NT2/D1 (cell line): ENCODE measurements at regions not wholly inside any gene's neighbourhood (a gene's known extent, or its start where the extent isn't known, plus 50 kb on each side); places are given as distances from the start of the nearest gene placed in this dataset.
A peak's percentile ranks its signal among the peaks of the same experiment; 100 is the strongest.

Source experiments
- DNase-seq: peaks from one replicate; pipeline ENCODE4 v3.0.0-alpha.2; 2011; ENCODE audit warnings: low read depth, low spot score
- H3K27me3 ChIP-seq: 2 replicates; pipeline ENCODE4 v1.6.0; 2011; ENCODE audit warnings: mild to moderate bottlenecking; ENCODE audit not compliant: insufficient read length, insufficient read depth
- H3K36me3 ChIP-seq: 2 replicates; pipeline ENCODE4 v1.6.1; 2011; ENCODE audit warnings: mild to moderate bottlenecking, low read length, mixed read lengths; ENCODE audit not compliant: insufficient read depth, insufficient read length
- H3K4me1 ChIP-seq: 2 replicates; pipeline ENCODE4 v1.5.1; 2011; ENCODE audit not compliant: insufficient read depth, insufficient read length
- H3K4me3 ChIP-seq: 2 replicates; pipeline ENCODE4 v1.5.1; 2011; ENCODE audit warnings: low read depth; ENCODE audit not compliant: insufficient read length
- H3K9ac ChIP-seq: 2 replicates; pipeline ENCODE4 v1.6.0; 2011; ENCODE audit warnings: low read depth; ENCODE audit not compliant: insufficient read length
- H3K9me3 ChIP-seq: 2 replicates; pipeline ENCODE4 v1.5.1; 2011; ENCODE audit warnings: mild to moderate bottlenecking, low read length; ENCODE audit not compliant: insufficient read depth
- SUZ12 ChIP-seq: IDR thresholded peaks from 2 replicates; pipeline ENCODE4 v1.6.1; 2011; ENCODE audit not compliant: insufficient read length, insufficient read depth; ENCODE audit errors: extremely low read depth
- YY1 ChIP-seq: IDR thresholded peaks from 2 replicates; pipeline ENCODE4 v1.6.1; 2011; ENCODE audit not compliant: insufficient read length, insufficient read depth
- ZNF274 ChIP-seq: IDR thresholded peaks from 2 replicates; pipeline ENCODE4 v1.6.1; 2011; ENCODE audit warnings: mild to moderate bottlenecking, low read depth, low read length

DNA sequence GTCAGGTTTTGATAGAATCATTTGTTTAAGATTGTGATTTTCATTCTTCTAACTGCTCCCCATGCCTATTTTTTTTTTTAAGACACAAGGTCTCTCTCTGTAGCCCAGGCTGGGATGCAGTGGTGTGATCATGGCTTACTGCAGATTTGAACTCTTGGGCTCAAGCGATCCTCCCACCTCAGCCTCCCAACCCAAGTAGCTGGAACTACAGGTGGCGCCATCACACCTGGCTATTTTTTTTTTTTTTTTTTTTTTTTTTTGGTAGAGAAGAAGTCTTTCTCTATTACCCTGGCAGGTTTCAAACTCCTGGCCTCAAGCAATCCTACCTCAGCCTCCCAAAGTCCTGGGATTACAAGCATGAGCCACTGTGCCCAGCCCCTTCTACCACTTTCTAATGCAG is 223.3 kb downstream of the CBLN1 start:
- no peak for DNase-seq
- Histone ChIP-seq H3K9ac (no peak overlapping the region), H3K36me3 (no peaks in the 10 kb centered on the region), H3K4me1 (peaks cover 7% of the 10 kb centered on the region), H3K27me3 (no peaks in the 10 kb centered on the region), H3K4me3 (no peak overlapping the region), H3K9me3 (no peaks in the 10 kb centered on the region)
- TF ChIP-seq ZNF274 (no peak), YY1 (no peak), SUZ12 (no peak)

GRCh38 chr16:49057936-49058335 is 223.7 kb downstream of the CBLN1 start:
- Histone ChIP-seq H3K9me3 (no peaks in the 10 kb centered on the region), H3K9ac (no peak overlapping the region), H3K4me1 (peaks cover 7% of the 10 kb centered on the region), H3K27me3 (no peaks in the 10 kb centered on the region), H3K36me3 (no peaks in the 10 kb centered on the region), H3K4me3 (no peak overlapping the region)
- no peak for DNase-seq
- TF ChIP-seq ZNF274 (no peak), SUZ12 (no peak), YY1 (no peak)

- Histone ChIP-seq H3K4me1 (peaks cover 9% of the 10 kb centered on the region), H3K27me3 (no peaks in the 10 kb centered on the region), H3K9me3 (no peaks in the 10 kb centered on the region), H3K4me3 (no peak overlapping the region), H3K36me3 (no peaks in the 10 kb centered on the region), H3K9ac (no peak overlapping the region)
- no peak for DNase-seq
- no peak for TF ChIP-seq YY1
- no peak for TF ChIP-seq SUZ12
- no peak for TF ChIP-seq ZNF274
Measured at GRCh38 chr16:49057391-49057790, 224.2 kb downstream of the CBLN1 start.

DNA sequence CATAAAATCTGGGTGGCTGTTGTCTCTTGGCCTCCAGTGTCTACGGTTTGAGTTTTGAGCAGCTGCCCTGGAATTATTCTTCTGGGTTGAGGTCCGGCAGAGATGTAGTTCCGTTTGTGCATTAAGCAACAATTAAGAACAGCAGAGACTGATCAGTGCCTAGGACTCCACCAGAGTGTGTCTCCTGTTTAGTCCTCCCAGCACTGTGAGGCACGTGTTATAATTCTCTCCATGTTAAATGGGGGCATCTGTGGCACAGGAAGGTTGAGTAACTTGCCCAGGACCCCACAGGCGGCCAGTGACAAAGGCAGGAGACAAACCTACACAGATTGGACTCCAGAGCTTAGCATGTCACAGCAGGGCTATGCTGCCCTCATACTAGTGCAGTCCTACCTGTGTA is 225.1 kb downstream of the CBLN1 start:
- peaks cover 9% of the 10 kb centered on the region for H3K4me1 ChIP-seq
- no peak overlapping the region for H3K4me3 ChIP-seq
- DNase-seq = no peak
- H3K27me3 ChIP-seq = no peaks in the 10 kb centered on the region
- H3K9me3 ChIP-seq = no peaks in the 10 kb centered on the region
- TF ChIP-seq ZNF274 (no peak), YY1 (no peak)
- no peak overlapping the region for H3K9ac ChIP-seq
- H3K36me3 ChIP-seq = no peaks in the 10 kb centered on the region

DNA sequence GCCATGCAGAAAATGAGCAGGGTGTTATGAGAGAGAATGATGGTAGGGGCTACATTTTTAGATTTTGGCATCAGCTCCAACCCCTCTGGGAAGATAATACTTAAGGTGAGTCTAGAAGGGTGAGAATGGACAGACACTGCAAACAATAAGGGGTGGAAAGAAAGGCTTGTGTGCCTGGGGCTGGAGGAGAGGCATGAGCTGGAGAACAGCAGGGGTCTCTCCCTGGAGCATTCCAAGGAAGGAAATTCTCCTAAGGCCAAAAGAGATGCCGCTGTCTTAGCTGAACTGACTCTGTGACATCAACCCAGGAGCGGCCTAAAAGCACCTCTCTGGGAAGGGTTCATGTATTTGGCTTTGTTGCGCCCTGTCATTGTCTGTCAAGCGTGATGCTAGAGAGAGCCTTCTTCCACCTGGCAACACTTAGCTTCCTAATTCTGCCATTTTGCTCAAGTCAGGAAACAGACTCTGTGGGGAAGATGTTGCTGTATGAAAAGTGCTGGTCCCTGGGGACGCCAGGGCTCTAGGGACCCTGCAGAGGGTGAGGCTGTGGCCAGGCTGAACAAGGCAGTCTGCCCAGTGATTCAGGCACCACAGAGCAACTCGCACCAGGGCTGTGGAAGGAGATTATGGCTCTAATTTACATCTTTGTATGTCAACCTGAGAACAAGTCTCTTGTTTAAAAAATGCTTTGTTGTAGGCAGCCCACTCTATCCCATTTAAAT is 225.7 kb downstream of the CBLN1 start:
- TF ChIP-seq SUZ12 (no peak), ZNF274 (no peak), YY1 (no peak)
- no peaks in the 10 kb centered on the region for H3K9me3 ChIP-seq
- peak; percentile 27 for DNase-seq

GRCh38 chr16:49055291-49055690 is 226.3 kb downstream of the CBLN1 start:
- Histone ChIP-seq H3K4me3 (no peak overlapping the region), H3K9ac (no peak overlapping the region), H3K27me3 (no peaks in the 10 kb centered on the region), H3K4me1 (peaks cover 14% of the 10 kb centered on the region), H3K9me3 (no peaks in the 10 kb centered on the region), H3K36me3 (no peaks in the 10 kb centered on the region)
- TF ChIP-seq YY1 (no peak), SUZ12 (no peak), ZNF274 (no peak)
- DNase-seq = no peak

More for the DNA sequence above, 225.7 kb downstream of the CBLN1 start:
- H3K36me3 ChIP-seq = no peaks in the 10 kb centered on the region
- H3K9ac ChIP-seq = peak overlapping the region; percentile 33
- no peaks in the 10 kb centered on the region for H3K27me3 ChIP-seq
- peaks cover 10% of the 10 kb centered on the region for H3K4me1 ChIP-seq
- no peak overlapping the region for H3K4me3 ChIP-seq

- no peaks in the 10 kb centered on the region for H3K9me3 ChIP-seq
- H3K27me3 ChIP-seq = no peaks in the 10 kb centered on the region
- H3K36me3 ChIP-seq = no peaks in the 10 kb centered on the region
- no peak overlapping the region for H3K4me3 ChIP-seq
- no peak for TF ChIP-seq ZNF274
- TF ChIP-seq SUZ12 = no peak
- no peak for TF ChIP-seq YY1
- no peak overlapping the region for H3K9ac ChIP-seq
- no peak for DNase-seq
- peaks cover 14% of the 10 kb centered on the region for H3K4me1 ChIP-seq
Measured at GRCh38 chr16:49054606-49055005, 227.0 kb downstream of the CBLN1 start.
